GM18907 (cell line): ENCODE measurements at regions not wholly inside any gene's neighbourhood (a gene's known extent, or its start where the extent isn't known, plus 50 kb on each side); places are given as distances from the start of the nearest gene placed in this dataset.
"Not testable (repeated sequence)": the region's sequence is repeated elsewhere in the genome, so short reads cannot be mapped to it uniquely, and the experiment has no call there.

ENCODE experiments used
- ATAC-seq: cut with Tn5 transposase; IDR thresholded peaks from one replicate; pipeline ENCODE4 v1.9.1; 2021; ENCODE audit warnings: mild to moderate bottlenecking, moderate library complexity; ENCODE audit not compliant: unreplicated experiment

DNA sequence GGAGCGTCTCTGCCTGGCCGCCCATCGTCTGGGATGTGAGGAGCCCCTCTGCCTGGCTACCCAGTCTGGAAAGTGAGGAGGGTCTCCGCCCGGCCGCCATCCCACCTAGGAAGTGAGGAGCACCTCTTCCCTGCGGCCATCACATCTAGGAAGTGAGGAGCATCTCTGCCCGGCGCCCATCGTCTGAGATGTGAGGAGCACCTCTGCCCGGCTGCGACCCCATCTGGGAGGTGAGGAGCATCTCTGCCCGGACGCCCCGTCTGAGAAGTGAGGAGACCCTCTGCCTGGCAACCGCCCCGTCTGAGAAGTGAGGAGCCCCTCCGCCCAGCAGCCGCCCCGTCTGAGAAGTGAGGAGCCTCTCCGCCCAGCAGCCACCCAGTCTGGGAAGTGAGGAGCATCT is 84.5 kb downstream of the IDS start:
- ATAC-seq, result not testable (repeated sequence)

DNA sequence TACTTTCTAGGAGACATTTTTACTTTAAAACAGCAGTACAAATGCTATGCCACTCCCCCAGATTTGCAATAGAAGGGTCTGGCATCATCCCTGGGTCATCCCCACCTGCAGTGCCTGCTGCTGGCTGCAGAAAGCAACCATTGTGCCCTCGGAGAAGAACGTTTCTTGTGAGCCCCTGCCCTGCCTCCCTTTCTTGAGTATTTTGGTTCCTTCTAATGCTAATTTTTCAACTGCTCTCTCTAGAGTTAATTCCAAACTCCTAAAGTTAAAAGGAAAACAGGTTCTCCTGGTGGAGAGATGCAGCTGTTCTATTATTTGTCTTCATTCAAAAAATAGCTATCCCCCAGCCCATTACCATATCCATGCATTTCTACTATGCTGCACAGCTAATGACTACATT is 107.1 kb downstream of the IDS start:
- no peak for ATAC-seq

DNA sequence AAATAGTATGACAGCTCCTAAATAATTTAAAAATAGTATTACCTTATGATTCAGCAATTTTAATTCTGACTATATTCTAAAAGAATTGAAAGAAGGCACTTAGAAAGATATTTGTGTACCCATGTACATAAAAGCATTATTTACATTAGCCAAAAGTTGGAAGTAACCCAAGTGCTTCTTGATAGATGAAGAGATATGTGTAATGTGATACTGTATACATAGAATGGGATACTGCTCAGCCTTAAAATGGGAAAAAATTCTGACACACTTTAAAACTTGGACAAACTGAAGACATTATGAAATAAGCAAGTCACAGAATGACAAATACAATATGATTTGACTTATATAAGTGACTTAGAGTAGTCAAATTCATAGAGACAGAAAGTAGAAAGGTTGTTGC is 112.2 kb downstream of the IDS start:
- ATAC-seq, result no peak

DNA sequence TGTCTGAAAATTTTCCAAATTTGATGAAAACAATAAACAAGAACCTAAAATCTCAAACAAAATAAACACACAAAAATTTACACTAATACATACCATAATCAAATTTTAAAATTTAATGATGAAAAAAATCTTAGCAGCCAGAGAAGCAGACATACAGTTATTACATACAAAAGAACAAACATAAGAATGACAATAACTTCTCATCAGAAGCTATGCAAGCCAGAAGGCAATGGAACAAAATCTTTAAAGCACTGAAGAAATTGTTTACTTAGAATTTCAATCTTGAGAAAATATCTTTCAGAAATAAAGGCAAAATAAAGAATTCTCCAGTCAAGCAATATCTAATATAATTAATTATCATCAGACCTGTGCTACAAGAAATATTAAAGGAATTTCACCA is 121.3 kb downstream of the IDS start:
- no peak for ATAC-seq

DNA sequence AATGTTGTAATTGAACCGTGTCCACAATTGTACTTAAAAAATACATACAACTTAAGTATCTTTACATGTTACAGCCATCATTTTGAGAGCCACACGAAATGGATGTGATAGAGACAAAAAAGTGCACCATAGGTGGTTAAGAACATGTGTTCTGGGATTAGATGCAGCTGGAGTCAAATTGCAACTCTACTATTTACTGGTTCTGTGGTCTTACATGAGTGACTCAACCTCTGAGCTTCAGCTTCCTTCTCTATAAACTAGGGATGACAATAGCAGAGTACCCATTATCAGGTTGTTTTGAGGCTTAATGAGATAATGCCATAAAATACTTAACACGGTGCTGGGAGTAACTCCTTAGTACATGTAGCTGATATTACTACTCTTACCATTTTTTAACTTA is 130.4 kb downstream of the IDS start:
- no peak for ATAC-seq

DNA sequence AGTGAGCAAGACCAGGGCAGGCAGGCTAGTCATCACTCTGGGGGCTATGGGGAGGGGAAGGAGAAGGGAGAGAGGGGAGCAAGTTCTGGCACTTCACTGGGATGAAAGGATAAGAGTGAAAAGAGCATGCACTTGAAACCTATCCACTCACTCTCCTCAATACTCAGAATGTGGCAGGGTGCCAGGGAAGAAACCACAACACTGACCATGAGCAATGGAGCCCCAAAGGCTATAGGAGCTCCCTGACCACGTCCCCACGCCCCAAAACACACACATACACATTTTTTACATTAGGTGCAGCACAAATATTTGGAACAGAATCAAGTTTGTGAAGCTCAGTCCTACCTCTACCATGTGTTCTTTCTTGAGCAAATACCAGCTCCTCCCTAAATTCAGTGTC is 132.2 kb downstream of the IDS start:
- ATAC-seq, result no peak

DNA sequence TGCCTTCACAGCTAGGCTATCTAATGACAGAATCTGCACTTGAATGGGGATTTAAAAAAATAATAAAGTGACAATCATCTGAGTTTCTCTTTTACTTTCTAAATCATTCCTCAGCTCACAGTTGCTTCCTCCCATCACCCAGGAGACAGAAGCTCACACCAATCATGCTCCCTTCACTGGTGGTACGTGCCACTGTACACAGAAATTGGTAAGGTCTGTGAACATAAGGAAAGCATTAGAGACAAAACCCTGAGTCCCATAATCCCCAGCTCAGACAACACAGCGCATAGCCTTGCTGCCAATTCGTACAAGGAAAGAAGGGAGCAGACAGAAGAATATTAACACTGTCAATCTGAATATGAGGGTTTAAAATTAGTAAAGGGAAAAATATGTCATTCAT is 133.1 kb downstream of the IDS start:
- ATAC-seq, result no peak

DNA sequence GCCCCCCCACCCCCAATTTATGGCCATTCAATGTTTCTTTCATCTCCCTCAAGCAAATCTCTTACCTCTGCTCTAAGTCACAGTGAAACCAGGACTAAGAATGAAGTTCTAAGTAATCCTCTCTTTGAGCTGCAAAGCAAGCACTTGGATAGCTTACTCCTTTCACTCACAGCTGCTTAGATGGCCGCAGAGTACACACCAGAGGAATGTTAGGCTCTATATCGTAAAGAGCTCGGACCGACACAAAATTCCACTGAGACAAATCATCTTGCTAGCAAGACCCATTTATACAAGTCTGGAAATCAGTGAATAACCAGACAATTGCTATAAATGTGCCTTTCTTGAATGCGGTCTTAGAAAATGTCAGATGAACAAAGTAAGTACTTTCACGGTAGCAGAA is 135.0 kb downstream of the IDS start:
- no peak for ATAC-seq

DNA sequence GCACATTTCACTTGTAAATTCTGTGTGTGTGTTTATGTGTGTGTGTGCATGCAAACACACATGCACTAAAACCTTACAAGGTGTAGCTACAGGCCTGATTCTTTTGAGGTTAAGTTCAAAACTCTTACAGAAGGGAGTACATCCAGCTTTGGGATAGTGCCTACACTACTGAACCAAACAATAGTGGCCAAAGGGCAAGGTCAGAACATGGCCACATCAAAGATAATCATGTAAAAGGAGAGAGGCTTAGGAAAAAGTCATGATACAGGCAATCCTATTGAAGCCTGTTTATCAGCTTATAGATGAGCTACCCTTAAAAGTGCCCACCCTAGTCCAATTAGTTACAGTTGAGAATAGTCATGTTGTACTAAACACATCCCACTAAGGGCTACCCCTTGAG is 139.6 kb downstream of the IDS start:
- ATAC-seq, result no peak

DNA sequence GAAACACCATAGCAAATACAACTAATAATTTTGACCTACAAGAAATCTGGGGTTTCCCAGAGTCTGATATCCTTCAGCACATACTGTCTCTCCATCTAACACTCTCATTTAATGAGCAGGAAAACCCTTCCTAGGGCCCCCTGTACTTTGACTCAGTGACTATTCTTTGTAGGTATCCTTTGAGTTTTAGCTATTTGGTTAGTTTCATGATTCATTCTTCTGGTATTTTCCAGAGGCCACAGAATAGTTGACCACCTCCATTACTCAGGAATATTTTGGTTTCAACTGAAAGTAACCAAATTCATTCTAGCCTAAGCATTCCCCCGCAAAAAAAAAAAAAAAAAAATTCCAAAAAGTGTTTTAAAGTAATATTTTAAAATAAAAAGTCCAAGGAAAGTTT is 140.0 kb downstream of the IDS start:
- ATAC-seq, result no peak

DNA sequence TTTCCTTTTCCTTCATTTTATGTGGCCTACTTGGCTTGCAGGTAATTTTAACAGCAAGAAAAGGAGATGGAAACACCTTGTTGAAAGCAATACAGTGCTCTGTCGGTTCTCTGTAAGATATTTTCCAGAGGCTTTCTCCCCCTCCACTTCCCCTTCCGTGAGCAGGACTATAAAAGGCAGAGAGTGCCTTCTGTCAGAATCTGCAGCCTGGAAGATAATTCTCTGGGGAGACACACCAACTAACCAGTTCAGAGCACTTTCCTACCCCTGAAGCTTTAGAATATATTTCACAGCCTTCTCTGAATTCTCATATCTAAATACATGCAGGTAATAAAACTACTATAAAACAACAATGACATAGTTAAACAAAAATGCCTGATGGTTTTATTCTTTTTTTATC is 141.1 kb downstream of the IDS start:
- no peak for ATAC-seq

DNA sequence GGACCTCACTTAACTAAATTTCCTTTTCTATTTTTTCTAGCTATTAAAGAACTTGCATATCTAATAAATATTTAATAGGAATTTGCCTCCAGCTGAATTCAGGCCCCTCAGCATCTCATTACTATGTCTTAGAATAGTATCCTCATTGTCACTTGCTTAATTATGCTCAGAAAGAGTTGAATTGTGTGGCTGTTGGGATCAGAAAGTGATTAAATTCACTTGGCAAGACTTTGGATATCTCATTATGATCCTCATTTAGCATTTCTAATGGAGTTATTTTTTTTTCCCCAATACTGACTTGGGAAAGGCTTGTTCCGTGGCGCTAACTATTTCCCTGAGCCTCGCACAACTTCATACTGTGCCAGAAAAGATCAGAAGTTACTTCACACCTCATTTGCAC is 158.8 kb downstream of the IDS start:
- no peak for ATAC-seq

DNA sequence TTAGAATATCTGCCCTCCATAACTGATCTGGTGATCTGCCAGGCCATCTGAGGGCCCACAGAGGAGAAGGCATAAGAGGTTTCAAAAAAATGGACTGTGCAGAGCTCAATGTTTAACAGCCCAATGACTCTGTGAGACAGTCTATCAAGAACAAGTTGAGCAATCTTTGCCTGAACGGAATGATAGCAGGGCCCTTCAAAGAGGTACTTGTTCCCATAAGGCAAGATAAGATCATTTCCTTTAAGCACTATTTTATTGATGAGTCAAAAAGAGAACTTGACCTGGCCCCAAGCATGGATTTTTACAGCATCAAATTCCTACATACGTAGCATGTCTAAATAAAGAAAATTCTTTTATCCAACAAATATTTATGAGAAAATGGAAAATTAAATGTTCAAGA is 182.8 kb downstream of the IDS start:
- ATAC-seq, result no peak

DNA sequence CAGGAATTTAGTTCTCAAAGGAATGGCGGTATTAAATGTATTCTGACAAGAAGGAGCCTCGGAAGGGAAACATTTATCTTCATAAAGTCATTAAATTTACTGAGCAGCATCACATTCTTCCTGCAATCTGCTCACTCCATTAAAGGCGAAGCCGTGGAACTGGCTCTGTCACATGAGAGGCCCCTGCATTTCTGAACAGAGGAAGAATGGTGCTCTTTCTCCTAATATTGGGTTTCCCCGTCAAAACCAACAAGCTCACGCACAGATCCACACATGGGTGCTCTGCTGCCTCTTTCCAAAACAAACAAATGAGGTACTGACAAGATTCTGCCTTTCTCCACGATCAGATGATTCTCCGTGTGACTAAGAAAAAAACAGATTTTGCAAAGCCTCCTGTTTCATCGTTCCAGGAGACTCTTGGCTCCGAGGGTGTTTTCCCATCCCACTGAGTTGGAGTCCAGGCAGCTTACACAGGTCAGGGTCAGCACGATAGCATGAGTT is 191.2 kb downstream of the IDS start:
- no peak for ATAC-seq

DNA sequence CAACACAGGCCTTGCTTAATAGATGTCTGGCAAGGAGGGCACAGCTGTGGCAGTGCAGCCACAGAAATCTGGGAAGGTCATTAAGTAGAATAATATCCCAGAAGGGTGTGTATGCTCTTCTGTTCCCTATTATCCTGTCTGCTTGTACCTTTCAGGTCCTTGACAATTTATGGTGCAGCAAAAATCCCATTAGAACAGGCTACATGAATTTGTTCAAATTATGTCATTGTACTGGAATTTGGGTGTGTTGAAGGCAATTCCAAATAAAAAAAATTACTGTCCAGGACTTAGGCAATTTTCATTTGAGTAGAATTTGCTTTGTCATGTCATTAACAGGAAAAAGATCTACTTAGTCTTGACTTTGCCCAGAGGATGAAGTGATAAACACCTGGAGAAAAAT is 192.1 kb downstream of the IDS start:
- ATAC-seq, result no peak

DNA sequence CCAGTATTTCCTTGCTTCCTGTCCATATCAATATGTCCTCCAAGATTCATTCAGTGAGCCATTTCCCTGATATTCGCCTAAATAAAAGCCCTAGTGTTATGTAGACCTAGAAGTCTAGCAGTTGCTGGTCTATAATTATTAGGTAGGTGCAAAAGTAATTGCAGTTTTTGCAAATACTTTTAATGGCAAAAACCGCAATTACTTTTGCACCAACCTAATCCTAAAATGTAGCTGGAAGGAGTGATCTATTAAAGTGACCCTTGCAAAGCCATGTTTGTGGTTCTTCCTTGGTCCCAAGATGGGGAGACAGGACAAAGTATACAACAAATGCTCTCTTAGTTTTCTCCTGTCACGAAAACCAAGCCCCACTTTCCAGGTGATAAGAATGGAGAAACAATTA is 193.0 kb downstream of the IDS start:
- no peak for ATAC-seq

DNA sequence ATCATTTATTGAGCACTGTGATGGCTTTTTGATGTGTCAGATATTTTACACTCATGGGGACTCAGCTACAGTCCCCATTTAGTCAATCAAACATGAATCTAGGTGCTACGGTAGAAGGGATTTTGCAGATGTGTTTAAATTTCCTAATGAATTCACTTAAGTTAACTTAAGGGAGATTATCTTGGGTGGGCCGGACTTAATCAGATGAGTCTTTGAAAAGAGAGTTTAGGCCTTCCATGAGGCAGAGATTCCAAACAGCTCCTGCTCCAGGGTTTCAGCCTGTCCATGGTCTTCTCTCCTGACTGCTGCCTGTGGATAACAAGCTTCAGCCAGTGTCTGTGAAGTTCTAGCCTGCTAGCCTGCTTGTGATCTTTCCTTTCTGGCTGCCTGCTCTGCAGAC is 202.4 kb downstream of the IDS start:
- ATAC-seq, result no peak

DNA sequence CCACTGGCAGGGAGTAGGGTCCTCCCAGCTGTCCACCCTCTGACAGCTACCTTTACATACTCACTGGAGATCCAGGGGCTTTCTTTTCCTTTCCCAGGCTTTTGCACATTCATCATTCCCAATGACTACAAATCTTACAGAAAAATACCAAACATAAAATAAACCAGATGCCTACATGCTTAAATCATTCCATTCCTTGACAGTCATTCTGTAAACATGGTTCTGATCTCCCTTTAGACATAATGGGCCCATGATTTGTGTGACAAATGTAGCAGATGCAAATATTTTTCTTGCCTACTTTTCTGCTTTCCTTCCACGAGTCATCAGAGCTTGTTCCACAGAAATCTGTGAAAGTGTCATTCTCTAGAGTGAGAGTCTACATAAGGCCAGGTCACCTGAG is 207.0 kb downstream of the IDS start:
- ATAC-seq, result no peak

DNA sequence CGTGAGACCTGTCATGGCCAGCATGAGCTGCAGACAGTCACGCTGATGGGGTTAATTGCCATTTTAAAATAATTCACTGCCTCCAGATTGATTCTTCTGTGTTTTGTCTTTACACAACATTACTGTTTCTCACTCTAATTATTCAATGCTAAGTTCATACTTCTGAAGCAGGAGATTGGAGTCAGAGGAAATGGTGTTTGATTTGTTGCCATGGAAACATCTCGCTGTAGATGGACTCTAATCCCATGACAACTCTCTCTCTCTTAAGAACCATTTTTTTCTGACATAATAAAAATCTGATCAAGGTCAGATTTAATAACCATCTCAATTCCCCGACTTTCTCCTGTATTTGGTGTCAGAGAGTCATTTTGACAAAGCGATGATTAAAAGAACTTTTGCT is 209.0 kb downstream of the IDS start:
- no peak for ATAC-seq

DNA sequence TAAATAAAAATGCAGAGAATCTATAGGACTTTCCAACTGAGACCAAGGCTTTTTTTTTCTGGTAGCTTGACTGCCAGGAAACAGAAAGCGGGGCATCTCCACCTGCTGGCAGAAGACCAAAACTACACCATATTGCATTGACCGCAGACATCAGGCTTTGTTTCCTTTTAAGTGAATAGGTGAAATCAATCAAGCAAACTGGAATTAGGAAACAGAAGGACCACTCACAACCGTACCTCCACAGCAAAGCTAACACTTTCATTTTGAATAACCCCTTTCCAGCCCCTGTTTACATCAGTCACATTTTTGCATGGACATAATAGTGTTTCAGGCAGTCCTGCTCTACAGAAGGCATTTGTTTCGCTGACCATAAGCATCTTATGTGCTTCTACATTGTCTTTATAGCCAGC is 218.2 kb downstream of the IDS start:
- ATAC-seq, result peak; percentile 87

DNA sequence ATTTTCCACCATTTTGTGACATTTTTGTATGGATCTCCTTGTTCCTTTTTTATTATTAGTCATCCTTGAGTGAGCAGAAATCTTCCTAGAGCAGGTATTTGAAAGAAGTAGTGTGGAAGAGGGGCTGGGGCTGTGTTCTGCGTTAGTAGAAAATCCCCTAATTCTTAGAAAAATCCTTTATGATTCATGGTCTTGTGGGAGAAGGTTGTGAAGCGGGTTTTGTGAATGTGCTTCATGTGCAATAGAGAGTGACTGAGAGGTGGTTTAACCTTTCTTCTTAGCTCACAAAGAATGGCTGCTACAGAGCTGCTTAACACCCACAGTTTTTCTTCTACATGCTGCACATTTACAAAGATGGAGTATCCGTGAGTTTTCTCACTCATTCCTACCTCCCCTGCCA is 220.5 kb downstream of the IDS start:
- ATAC-seq, result no peak

DNA sequence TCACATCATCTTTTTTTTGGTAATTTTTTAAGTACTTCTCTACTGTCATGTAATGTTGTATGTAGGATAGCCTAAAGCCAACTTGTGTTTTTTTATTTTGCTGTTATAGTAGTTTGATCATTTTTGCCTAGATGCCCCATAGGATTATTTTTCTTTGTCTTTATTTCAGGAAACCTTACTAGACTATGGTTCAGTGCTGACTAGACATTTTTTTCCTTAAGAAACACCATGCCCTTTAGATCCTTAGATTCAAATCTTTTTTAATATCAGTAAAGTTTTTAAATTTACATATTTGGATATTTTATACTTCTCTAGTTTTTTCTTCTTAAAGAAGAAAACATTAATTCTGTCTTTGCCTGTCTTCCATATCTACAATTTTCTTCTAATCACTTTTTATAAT is 221.3 kb downstream of the IDS start:
- no peak for ATAC-seq

DNA sequence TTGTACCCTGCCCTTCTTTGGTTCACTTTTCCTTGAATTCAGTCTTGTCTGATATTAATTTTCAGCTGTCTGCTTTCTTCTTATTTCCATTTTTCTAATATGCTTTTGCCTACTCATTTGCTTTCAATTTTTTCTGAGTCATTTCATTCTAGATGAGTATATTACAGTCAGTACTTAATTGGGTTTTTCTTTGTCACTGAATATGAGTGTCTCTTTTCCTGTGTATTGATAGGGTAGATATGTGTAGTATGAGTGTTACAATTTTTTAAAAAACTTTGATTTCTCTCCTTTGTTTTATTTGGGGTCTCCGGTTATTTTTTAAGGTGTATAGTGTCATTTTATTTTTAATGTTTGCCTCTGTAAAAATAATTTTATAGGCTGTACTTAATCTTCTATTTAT is 222.2 kb downstream of the IDS start:
- no peak for ATAC-seq

DNA sequence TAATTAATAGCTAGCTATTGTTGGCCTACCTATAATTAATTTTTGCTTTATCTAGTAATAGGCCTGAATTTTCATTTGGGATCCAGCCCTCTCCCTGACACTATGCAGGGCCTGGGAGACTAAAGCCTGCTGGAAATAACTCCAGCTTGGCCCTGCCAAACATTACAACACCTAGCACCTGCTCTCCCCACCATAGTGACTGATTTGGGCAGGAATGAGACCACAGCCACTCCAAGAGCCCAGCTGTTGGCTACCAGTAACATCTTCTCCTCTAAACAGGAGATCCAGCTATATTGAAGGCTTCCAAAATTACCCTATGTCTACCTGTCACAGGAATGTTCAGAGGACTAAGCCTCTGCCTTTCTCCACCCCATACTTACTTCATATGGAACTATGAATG is 225.1 kb downstream of the IDS start:
- ATAC-seq, result no peak
